ENCODE measurements at regions not wholly inside any gene's neighbourhood (a gene's known extent, or its start where the extent isn't known, plus 50 kb on each side); places are given as distances from the start of the nearest gene placed in this dataset.
A peak's percentile ranks its signal among the peaks of the same experiment; 100 is the strongest.

DNA sequence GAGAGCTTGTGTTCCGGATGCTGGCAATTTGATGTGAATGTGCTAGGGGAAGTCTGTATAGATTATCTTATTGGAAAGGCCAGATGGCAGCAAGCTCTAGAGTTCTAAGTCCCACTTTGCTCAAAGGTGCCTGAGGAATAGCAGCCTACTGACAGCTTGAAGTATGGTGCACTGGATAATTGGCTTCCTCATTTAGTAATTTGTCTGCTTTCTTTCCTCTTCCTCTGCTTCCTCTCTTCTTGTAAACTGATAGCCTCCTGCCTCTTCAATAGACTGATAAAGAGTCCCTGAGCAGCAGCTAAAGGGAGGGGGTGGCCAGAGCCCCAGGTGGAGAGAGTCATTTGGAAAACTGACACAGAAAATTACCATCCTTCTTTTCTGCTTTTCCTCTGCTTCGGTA is 177.3 kb downstream of the FGF1 start (continued):
- TF ChIP-seq, protein P1, sequence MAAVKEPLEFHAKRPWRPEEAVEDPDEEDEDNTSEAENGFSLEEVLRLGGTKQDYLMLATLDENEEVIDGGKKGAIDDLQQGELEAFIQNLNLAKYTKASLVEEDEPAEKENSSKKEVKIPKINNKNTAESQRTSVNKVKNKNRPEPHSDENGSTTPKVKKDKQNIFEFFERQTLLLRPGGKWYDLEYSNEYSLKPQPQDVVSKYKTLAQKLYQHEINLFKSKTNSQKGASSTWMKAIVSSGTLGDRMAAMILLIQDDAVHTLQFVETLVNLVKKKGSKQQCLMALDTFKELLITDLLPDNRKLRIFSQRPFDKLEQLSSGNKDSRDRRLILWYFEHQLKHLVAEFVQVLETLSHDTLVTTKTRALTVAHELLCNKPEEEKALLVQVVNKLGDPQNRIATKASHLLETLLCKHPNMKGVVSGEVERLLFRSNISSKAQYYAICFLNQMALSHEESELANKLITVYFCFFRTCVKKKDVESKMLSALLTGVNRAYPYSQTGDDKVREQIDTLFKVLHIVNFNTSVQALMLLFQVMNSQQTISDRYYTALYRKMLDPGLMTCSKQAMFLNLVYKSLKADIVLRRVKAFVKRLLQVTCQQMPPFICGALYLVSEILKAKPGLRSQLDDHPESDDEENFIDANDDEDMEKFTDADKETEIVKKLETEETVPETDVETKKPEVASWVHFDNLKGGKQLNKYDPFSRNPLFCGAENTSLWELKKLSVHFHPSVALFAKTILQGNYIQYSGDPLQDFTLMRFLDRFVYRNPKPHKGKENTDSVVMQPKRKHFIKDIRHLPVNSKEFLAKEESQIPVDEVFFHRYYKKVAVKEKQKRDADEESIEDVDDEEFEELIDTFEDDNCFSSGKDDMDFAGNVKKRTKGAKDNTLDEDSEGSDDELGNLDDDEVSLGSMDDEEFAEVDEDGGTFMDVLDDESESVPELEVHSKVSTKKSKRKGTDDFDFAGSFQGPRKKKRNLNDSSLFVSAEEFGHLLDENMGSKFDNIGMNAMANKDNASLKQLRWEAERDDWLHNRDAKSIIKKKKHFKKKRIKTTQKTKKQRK (IDR thresholded peaks at IDR 0.05; ENCODE audit: borderline replicate concordance, low read depth, low read length) = no peak
- TF ChIP-seq SOX6 (IDR thresholded peaks at IDR 0.05) = 0 out of 2 replicates have a peak, but pooled peaks have one; percentile 33
- TF ChIP-seq MCM7 (IDR thresholded peaks at IDR 0.05) = no peak
- TF ChIP-seq, protein P2, sequence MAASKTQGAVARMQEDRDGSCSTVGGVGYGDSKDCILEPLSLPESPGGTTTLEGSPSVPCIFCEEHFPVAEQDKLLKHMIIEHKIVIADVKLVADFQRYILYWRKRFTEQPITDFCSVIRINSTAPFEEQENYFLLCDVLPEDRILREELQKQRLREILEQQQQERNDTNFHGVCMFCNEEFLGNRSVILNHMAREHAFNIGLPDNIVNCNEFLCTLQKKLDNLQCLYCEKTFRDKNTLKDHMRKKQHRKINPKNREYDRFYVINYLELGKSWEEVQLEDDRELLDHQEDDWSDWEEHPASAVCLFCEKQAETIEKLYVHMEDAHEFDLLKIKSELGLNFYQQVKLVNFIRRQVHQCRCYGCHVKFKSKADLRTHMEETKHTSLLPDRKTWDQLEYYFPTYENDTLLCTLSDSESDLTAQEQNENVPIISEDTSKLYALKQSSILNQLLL (CRISPR knock-in tag; IDR thresholded peaks at IDR 0.05; ENCODE audit: borderline replicate concordance) = no peak
- no peak for TF ChIP-seq ZNF217 (CRISPR knock-in tag; IDR thresholded peaks at IDR 0.05)
- TF ChIP-seq, protein P3, sequence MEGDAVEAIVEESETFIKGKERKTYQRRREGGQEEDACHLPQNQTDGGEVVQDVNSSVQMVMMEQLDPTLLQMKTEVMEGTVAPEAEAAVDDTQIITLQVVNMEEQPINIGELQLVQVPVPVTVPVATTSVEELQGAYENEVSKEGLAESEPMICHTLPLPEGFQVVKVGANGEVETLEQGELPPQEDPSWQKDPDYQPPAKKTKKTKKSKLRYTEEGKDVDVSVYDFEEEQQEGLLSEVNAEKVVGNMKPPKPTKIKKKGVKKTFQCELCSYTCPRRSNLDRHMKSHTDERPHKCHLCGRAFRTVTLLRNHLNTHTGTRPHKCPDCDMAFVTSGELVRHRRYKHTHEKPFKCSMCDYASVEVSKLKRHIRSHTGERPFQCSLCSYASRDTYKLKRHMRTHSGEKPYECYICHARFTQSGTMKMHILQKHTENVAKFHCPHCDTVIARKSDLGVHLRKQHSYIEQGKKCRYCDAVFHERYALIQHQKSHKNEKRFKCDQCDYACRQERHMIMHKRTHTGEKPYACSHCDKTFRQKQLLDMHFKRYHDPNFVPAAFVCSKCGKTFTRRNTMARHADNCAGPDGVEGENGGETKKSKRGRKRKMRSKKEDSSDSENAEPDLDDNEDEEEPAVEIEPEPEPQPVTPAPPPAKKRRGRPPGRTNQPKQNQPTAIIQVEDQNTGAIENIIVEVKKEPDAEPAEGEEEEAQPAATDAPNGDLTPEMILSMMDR (IDR thresholded peaks at IDR 0.05 in 2 of 3, conservative IDR thresholded peaks at IDR 0.05 in 1 of 3; ENCODE audit: insufficient read depth in 2 of 3, low read depth in 1 of 3, low read length in 3 of 3) = no peak
- peak; percentile 87; the same call in 1 of the 2 replicates for TF ChIP-seq SPI1 (IDR thresholded peaks at IDR 0.05; ENCODE audit: borderline replicate concordance, low read depth, low read length)
- TF ChIP-seq SMARCA4 (IDR thresholded peaks at IDR 0.05) = peak; percentile 58; the same call in 1 of the 2 replicates
- TF ChIP-seq CBFA2T2 (conservative IDR thresholded peaks at IDR 0.05) = peak; percentile 43; the same call in 1 of the 2 replicates
- TF ChIP-seq, protein P4, sequence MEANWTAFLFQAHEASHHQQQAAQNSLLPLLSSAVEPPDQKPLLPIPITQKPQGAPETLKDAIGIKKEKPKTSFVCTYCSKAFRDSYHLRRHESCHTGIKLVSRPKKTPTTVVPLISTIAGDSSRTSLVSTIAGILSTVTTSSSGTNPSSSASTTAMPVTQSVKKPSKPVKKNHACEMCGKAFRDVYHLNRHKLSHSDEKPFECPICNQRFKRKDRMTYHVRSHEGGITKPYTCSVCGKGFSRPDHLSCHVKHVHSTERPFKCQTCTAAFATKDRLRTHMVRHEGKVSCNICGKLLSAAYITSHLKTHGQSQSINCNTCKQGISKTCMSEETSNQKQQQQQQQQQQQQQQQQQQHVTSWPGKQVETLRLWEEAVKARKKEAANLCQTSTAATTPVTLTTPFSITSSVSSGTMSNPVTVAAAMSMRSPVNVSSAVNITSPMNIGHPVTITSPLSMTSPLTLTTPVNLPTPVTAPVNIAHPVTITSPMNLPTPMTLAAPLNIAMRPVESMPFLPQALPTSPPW (CRISPR knock-in tag; IDR thresholded peaks at IDR 0.05) = peak; percentile 35; the same call in 1 of the 2 replicates
- TF ChIP-seq, protein P5, sequence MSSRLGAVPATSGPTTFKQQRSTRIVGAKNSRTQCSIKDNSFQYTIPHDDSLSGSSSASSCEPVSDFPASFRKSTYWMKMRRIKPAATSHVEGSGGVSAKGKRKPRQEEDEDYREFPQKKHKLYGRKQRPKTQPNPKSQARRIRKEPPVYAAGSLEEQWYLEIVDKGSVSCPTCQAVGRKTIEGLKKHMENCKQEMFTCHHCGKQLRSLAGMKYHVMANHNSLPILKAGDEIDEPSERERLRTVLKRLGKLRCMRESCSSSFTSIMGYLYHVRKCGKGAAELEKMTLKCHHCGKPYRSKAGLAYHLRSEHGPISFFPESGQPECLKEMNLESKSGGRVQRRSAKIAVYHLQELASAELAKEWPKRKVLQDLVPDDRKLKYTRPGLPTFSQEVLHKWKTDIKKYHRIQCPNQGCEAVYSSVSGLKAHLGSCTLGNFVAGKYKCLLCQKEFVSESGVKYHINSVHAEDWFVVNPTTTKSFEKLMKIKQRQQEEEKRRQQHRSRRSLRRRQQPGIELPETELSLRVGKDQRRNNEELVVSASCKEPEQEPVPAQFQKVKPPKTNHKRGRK (tag; IDR thresholded peaks at IDR 0.05) = no peak
- TF ChIP-seq ZNF695 (CRISPR knock-in tag; IDR thresholded peaks at IDR 0.05) = no peak
- peak; percentile 65 for TF ChIP-seq ETV1 (tag; conservative IDR thresholded peaks at IDR 0.05; ENCODE audit: low read depth)
- TF ChIP-seq TCF3 (CRISPR knock-in tag; IDR thresholded peaks at IDR 0.05) = peak; percentile 51; the same call in 1 of the 2 replicates
- TF ChIP-seq ZNF717 (CRISPR knock-in tag; IDR thresholded peaks at IDR 0.05) = no peak
- TF ChIP-seq, protein P6, sequence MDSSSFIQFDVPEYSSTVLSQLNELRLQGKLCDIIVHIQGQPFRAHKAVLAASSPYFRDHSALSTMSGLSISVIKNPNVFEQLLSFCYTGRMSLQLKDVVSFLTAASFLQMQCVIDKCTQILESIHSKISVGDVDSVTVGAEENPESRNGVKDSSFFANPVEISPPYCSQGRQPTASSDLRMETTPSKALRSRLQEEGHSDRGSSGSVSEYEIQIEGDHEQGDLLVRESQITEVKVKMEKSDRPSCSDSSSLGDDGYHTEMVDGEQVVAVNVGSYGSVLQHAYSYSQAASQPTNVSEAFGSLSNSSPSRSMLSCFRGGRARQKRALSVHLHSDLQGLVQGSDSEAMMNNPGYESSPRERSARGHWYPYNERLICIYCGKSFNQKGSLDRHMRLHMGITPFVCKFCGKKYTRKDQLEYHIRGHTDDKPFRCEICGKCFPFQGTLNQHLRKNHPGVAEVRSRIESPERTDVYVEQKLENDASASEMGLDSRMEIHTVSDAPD (CRISPR knock-in tag; IDR thresholded peaks at IDR 0.05) = no peak
- TF ChIP-seq MEIS2 (IDR thresholded peaks at IDR 0.05; ENCODE audit: partially characterized antibody) = peak; percentile 73

All from K562 (cell line).